ENCODE measurements at regions not wholly inside any gene's neighbourhood (a gene's known extent, or its start where the extent isn't known, plus 50 kb on each side); places are given as distances from the start of the nearest gene placed in this dataset.
"Not testable (repeated sequence)": the region's sequence is repeated elsewhere in the genome, so short reads cannot be mapped to it uniquely, and the experiment has no call there.

DNA sequence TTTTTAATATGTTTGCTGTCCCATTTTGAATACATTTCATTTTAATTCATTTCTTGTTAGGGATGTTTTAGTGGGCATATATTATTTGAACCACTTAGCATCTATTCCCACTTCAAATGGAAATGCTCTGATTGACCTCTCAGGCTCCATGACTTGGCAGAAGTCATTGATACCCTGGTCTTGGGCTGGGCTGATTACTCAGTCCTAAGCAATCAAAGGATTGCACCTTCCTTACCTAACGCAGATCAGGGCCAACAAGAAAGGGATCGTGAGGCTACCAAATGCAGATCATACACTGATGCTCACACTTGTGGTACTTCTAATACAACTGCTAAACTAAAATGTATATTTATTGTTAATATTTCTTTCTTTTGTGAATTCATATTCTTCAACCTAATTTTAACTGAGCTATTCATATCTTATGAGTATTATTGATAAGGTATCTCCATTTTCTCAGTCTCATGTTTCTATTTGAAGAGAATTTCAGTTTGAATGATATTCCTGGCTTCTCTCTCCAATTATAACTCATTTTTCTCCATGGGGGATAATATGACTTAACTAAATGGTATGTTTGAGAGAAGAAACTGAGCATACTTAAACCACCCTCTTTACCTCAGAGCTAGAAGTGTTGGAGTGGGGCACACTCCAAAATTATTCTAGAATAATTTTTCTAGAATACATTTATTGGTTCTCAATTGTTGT is 615.5 kb upstream of the ADAMTS5 start:
- no peak for DNase-seq

DNA sequence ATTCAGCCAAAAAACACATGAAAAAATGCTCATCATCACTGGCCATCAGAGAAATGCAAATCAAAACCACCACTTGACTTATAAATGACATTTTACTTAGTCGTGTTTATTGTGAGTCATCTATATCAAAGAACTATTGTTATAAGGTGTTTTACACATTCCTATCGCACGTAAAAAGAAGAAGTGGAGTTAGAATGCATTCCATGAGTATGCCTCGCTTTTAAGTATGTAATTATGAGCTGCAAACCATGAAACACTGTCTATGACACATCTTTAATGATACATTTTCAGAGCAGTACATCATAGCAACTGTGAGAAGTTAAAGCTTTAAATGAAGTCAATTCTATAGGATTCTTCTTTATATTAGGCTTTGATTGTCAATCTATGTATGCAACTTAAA is 614.3 kb upstream of the ADAMTS5 start:
- no peak for DNase-seq

DNA sequence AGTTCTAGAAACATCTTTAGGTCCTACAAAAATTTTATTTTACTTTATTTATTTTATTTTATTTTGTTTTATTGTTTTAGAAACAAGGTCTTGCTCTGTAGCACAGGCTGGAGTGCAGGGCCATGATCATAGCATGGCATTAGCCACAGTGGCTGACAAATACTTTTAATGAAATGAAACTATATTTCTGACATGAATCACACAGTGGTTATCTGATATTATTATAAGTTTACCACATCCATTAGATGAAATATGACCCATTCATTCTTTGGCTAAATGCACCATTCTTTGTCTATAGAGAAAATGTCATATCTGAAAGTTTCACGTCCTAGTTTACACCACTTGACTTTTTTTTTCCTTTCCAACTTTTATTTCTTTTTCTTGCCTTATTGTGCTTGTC is 613.4 kb upstream of the ADAMTS5 start:
- no peak for DNase-seq

DNA sequence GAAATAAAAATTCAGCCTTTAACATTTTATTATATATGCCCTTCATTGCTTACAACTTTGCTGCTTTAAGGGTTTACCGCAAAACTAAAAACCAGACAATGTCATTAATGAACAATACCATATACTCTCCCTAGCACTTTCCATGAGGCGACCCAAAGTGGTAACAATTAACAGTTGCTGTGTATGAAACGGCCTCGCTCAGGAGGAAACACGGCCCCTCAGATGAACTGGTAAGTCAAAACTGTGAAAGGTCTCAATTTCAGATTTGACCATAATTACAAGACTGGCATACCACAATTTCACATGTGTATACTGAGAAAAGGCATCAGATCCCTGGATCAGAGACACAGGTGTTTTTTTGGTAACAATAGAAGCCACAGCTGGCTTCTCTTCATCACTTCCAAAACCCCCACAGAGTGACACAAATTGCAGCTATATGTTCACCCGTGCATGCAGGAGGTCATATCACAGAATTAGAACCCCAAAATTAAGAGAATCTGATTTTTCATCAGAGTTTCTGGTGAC is 611.9 kb upstream of the ADAMTS5 start:
- DNase-seq, result no peak

DNA sequence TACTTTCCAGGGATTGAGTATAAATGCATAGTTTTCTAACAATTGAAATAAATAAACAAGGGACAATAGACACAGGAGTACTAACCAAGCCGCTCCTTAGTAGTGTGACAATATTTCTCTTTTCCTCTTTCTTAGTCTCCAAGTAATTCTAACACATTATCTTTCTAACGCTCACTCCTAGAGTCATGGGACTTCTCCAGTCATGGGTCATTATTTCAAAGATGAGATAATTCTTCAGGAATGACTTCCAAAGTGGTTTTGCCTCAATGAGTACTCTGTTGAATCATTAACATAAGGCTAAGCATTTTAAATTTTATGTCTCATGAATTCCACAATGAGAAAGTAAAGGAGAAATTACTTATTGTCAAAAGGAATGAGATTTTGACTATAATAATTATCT is 605.8 kb upstream of the ADAMTS5 start:
- peak in 1 of 3 donors; percentile 81 for DNase-seq

DNA sequence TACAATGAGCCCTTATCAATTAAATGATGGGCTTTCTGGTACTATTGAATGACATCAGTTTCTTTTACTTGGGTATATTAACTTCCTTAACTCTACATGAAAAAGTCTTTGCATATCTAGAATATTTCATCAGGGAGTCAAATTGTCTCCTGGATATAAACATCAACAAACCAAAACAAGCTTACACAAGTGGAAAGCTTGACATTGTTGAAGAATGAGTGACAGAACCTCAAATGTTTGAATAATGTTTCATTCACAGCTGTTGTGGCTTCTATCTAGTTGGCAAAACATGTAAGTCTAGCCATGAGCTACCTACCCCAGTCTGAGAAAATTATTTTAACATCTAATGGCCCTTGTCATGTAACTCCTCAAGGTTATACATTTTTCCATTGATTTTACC is 604.8 kb upstream of the ADAMTS5 start:
- DNase-seq, result peak in 2 of 3 donors; percentile 21 to 75

DNA sequence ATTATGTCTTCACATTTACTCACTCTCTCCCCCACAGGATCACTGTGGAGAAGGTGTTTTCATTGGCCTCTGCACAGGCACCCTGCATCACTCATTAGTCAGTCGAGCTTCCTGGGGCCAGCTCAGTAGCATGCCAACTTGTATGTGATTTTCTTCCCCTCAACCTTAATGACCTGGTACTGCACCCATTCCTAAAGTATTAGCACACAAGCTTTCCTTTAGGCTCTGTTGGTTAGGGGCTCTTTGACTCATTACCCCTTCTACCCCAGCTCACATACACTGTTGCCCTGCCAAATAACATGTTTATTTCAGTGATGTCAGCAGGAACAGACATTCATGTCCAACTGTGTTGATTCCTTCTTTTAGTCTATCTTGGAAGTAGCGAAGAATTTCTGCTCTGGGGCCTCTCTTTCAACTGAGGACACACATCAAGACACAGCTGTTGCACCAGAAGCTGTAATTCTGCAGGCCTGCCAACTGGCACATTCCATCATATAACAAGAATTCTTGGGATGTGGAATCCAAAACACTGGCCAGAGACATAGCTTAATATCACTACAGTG is 603.5 kb upstream of the ADAMTS5 start:
- peak; percentile 92 to 95 (median 95) for DNase-seq

DNA sequence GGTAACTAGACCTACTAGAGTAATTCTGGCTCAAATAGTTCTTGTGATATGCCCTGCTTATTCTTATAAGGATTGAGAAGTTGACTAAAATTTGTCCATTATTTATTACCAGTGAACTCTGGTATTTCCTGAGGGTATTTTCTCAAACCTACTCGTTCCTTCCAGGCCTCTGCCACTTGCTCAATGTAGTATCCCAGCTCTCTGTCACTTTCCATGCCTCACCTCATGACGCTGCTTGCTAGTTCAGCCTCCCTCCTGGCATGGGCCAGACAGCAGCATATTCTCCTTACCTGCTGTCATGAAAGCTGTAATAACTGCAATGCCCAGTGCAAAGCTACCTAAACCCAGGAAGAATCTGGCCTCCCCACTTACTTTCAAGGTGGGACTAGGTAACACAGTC is 602.9 kb upstream of the ADAMTS5 start:
- DNase-seq, result no peak

DNA sequence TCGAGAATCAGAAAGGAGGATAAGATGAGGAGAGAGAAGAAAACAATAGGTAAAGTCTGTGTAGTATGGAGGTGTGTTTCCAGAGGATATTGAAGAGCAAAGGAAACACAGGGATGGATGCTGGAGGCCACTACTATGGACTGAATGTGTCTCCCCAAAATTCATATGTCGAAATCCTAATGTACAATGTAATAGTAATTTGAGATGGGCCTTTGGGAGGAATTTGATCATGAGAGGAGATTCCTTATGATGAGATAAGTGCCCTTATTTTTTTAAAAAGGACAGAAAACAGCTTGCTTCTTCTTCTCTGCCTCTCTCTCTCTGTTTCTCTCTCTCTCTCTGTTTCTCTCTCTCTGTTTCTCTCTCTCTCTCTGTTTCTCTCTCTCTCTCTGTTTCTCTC is 602.2 kb upstream of the ADAMTS5 start:
- no peak for DNase-seq

DNA sequence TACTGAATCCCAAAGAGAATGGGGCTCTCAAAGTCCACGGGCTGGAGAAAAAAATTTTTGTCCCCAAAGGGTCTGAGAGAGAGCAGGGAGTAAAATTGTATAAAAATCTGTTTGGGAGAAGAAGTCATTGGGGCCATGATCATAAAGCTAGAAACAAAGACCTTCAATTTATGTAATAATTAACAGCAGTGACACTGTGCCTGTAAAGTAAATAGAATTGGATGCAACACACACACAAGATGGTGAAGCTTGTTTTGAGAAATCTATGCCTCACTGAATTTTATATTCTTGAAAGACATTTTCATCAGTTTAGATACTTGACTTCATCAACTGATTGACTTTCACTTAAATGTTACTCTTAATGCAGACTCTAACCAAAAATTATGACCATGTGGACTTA is 600.5 kb upstream of the ADAMTS5 start:
- DNase-seq, result no peak

DNA sequence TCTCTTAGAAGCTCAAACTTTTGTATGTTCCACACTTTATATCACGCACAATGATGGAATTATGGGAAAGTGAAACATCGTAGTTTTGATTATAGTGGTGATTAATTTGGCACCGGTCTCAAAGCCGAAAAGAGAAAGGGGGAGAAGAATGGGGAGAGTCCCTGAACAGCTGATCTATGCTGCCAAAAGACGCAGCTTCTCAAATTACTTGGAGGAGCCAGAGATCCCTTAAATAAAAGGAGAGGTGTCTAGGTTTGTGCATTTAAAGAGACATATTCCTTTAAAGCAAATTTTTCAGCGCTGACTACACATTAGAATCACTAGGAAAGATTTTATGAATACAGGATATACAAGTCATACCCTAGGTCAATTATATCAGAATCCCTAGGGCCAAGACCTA is 599.6 kb upstream of the ADAMTS5 start:
- no peak for DNase-seq

DNA sequence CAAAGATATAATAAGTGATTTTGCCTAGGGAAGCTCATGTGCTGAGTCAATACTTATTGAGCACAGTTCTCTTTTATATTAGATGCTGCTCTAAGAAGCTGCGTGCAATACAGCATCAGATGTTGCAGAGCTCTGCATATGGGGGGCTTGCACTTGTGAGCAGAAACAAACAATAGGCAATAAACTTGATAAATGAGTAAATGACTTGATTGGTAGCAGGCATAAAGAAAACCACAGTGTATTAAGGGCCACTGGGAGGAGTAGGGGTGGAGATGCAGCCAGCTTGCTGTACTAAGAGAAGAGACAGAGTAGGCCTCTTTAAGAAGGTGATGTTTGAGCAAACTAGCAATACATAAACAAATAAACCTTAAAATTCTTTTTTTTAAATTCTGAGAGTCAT is 598.5 kb upstream of the ADAMTS5 start:
- DNase-seq, result peak in 1 of 3 donors; percentile 56

DNA sequence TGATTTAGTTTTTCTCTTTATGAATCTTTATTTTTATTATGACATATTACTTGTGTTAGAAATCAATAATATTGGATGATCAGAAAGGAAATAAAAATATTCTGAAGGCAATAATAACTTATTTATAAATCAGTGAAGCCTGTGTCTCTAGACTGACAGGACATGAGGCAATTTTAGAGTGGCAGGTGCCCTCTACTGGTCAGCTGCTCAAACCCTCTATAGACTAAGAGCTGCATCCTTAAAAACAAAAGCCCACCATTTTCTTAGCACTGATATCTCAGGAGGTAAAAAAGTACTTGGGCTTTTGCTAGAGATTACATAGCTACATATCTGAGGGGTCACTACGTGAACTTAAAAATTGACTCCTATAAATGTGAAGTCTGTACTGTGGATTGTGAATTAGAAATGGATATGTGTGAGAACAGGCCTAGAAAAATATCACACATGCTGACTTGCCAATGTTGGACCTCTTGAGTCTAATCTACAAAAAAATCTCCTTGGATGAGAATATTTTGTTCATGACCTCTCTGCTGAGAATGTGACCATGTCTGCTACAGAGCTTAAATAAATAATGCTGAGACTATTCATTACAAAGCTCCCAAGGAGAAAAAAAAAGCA is 597.9 kb upstream of the ADAMTS5 start:
- DNase-seq, result peak in 1 of 3 donors; percentile 75

DNA sequence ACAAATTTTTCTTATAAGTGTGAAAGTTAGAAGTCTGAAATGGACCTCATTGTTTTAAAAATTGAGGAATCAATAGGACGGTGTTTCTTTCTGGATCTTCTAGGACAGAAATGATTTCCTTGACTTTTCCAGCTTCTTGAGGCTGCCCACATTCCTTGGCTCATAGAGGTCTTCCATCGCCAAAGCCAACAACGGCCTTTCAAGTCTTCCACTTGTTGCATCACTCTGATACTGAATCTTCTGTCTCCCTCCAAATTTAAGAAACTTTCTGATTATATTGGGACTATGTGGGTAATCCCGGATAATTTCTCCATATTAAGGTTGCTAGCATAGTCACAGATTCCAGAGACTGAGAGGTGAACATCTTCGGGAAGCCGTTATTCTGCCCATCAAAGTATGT is 595.4 kb upstream of the ADAMTS5 start:
- no peak for DNase-seq

DNA sequence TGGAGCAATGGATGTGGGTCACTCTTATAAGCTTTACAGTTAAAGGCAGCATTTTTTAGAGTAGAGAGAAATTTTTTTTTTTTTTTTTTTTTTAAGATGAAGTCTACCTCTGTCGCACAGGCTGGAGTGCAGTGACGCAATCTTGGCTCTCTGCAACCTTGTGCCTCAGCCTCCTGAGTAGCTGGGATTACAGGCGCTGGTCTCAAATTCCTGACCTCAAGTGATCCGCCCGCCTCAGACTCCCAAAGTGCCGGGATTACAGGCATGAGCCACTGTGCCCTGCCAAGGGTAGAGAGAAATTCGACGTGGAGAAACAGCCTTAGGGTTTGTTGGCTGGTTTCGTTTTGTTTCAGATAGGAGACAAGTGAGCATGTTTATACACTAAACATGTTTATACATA is 594.2 kb upstream of the ADAMTS5 start:
- no peak for DNase-seq

DNA sequence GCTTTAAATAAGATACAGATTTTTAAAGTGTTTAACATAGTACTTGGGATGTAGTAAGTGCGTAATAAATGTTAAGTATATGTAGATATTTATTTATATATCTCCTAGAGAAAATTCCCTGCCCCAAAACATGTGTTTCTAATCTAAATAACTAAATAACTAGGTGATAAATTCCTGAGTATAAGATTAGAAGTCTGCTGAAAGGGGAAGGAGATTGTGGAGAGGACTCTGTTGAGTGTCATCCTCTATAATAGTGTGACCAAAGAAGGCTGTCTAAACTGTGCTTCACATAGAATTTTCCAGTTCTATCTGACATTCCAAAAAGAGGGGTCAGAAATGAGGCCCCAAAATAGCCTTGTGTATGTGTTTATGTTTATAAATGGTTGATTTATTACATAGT is 590.5 kb upstream of the ADAMTS5 start:
- DNase-seq, result no peak

DNA sequence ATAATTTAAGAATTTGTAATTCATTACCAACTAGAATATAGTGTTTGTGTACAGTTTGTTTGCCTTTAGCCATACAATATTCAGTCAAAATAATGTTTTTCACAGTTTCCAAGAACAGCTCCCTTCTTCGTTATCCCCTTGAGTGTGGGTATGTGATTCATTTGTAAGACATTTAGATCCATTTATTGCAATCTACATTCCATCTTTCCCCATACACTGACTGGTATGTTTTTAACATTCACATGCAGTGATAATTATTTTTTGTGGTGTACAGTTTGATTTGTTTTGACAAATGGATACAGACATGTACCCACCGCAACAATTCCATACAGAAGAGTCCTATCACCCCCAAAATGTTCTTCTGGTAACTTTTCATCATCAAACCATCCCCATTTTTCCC is 589.1 kb upstream of the ADAMTS5 start:
- DNase-seq, result no peak

DNA sequence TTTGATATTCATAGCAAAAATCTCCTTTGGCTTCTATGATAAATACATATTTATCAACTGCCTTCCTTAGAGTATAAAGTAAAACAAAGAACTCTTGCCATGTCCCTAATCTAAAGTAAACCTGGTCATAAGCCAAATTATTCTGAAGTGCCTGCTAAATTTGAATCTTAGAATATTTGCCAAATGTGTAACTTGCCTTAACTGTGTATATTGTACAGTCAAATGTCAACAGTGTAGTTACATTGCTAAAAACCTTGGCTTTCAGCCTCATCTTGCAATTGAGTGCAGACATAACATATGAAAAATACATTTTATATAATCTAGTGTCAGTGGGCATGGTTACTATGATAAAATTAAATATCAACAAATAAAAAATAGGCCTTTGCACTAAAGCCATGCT is 583.4 kb upstream of the ADAMTS5 start:
- peak in 1 of 3 donors; percentile 34 for DNase-seq

DNA sequence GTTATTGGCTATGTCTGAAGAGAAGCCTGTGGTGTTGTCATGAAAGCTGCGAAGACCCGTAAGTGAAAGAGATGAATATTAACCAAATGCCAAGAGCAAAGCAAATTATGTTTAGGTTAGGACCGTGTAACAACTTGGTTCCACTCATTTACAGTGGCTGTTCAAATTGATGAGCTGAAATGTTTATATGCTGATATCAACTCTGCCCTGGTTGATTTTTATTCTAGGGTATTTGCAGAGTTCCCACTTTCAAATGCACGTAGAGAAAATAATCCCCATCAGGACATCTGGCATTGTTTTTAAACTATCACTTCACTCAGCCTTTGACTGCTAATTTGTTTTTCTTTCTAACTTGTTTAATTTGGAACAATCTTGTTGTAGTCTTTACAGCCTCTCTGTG is 581.6 kb upstream of the ADAMTS5 start:
- no peak for DNase-seq

DNA sequence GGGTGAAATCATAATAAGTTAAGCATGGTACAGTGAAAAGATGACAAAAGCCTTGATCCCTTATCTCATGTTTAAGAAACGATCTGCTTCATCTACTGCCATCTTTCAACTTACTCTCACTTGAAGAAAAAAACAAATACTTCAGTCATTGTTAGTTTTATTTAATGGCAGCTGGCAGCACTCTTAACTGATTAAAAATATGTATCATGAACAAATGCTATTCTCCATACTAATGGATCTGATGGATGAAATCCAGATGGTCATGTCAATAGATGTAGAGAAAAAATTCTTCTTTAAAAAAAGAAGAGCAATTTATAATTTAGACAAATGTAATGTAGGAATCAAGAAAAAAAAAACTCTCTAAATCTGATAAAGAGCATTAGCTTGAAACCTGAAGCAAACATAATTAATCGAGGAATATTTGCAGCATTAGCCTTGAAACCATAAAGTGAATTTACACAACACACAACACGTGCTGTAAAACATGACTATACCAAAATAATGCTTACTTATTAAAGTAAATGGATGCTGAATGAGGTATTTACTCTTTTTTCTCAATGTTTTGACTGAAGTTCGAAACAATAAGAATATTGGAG is 579.0 kb upstream of the ADAMTS5 start:
- no peak for DNase-seq

DNA sequence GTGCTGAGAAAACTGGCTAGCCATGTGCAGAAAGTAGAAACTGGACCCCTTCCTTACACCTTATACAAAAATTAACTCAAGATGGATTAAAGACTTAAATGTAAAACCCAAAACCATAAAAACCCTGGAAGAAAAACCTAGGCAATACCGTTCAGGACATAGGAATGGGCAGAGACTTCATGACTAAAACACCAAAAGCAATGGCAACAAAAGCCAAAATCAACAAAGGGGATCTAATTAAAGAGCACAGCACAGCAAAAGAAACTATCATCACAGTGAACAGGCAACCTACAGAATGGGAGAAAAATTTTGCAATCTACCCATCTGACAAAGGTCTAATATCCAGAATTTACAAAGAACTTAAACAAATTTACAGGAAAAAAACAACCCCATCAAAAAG is 575.2 kb upstream of the ADAMTS5 start:
- not testable (repeated sequence) for DNase-seq

DNA sequence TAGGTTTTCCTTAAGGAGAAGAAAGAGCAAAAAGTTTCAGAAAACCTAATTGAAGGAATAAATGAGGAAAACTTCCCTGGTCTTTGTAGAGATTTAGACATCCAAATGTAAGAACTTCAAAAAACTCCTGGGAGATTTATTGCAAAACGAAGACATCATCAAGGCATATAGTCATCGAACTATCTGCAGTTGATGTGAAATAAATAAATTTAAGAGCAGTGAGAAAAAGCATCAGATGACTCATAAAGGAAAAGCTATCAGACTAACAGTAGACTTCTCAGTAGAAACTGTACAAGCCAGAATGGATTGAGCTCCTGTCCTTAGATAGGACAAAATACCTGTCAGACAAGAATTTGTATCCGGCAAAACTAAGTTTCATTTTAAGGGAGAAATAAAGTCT is 569.4 kb upstream of the ADAMTS5 start:
- no peak for DNase-seq

DNA sequence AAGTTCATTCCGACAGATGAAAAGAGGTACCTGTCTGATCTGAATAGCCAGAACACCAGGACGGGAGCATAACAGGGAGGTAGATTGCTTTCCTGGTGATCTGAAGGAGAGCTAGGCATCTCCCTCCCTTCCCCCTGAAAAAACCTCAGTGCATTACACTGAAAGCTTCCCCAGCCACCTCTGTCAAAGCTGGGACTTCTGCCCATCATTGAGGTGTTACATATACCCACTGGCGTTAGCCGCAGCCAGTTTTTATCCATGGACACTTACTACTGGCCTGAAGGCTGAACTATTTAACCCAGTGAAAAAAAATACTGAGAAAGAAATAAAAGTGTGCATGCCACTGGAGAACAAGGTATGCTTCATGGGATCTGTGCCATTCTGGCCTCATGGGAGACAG is 568.3 kb upstream of the ADAMTS5 start:
- no peak for DNase-seq
